Esophagus squamous epithelium (tissue), 5 donors: ENCODE measurements at regions not wholly inside any gene's neighbourhood (a gene's known extent, or its start where the extent isn't known, plus 50 kb on each side); places are given as distances from the start of the nearest gene placed in this dataset.

ENCODE experiments used
- DNase-seq: peaks from one replicate; lab custom pipeline; 2025; lab: John Stamatoyannopoulos, UW
- H3K27ac ChIP-seq, 4 donors: fragments of 200-600 bp; sonication (generic); one replicate each; pipeline ENCODE4 v1.5.1; 2016 to 2019; ENCODE audit warnings: mild to moderate bottlenecking in 1 of 4
- H3K27me3 ChIP-seq, 4 donors: fragments of 200-600 bp; sonication (generic); 1 replicate in 3 of 4; 2 replicates in 1 of 4; pipeline versions ENCODE4 v1.5.1 to v1.6.0; 2017 to 2021; ENCODE audit warnings: antibody characterized with exemption in 1 of 4
- H3K36me3 ChIP-seq, 3 donors: fragments of 200-600 bp; sonication (generic); one replicate each; pipeline ENCODE4 v1.5.1; 2016 to 2019
- H3K4me1 ChIP-seq, 3 donors: fragments of 200-600 bp; sonication (generic); one replicate each; pipeline ENCODE4 v1.5.1; 2017 to 2019
- H3K4me3 ChIP-seq, 4 donors: fragments of 200-600 bp; sonication (generic); 1 replicate in 3 of 4; 2 replicates in 1 of 4; pipeline ENCODE4 v1.5.1; 2016 to 2019; ENCODE audit warnings: mild to moderate bottlenecking in 2 of 4, moderate library complexity in 1 of 4
- H3K9me3 ChIP-seq, 3 donors: fragments of 200-600 bp; sonication (generic); one replicate each; pipeline ENCODE4 v1.5.1; 2016 to 2019
- CTCF ChIP-seq, 6 experiments: fragments of 450-650 bp in 4 of 6; fragments of 200-600 bp in 2 of 6; sonication (generic) in 2 of 6; IDR thresholded peaks; one replicate each; pipeline ENCODE4 v1.5.1; 2016 to 2019; ENCODE audit warnings: antibody characterized with exemption in 6 of 6, mild to moderate bottlenecking in 4 of 6, moderate library complexity in 4 of 6
- POLR2A ChIP-seq, 4 donors: fragments of 450-650 bp; IDR thresholded peaks; one replicate each; pipeline ENCODE4 v1.6.1; 2017; ENCODE audit warnings: antibody characterized with exemption in 4 of 4, mild to moderate bottlenecking in 4 of 4, moderate library complexity in 3 of 4
- WGBS, 2 donors: methylation state at CpG; one replicate each; pipeline ENCODE4 v1.1.5; 2018; 5-methylcytosine and 5-hydroxymethylcytosine counted together
- intact Hi-C: fragments of 100-400 bp; cut with DNase I; formaldehyde crosslinking; loops from one replicate; pipeline ENCODE4 v1.15.0; 2022
- donor health status: DM: yes; HTN: yes; CAD: no.

DNA sequence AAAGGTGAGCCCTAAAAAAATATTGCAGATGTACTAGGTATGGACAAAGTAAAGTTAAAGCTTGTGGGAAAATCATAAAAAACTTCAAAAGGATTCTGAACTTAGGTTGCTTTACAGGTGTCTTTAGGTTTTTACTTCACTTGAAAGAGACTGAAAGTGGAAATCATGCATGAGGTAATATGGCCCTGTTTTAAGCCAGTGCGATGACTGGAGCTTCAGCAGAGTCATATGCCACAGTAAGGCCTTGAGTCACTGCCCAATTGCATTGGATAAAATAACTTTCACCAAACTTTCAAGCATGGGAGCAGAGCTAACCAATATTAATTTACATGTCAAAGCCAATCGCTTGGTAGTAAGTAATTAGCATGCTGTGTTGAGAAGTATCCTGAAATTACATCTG, 63.9 kb upstream of the TMEM260 start:
- Histone ChIP-seq H3K36me3 (no peaks in the 10 kb centered on the region), H3K4me1 (no peaks in the 10 kb centered on the region), H3K27ac (no peak overlapping the region), H3K4me3 (no peak overlapping the region), H3K9me3 (no peaks in the 10 kb centered on the region), H3K27me3 (peaks cover 0 to 36% (median 0%) of the 10 kb centered on the region in 4 donors)
- intact Hi-C loops: no loop called here
- 62 to 86% methylated on average over 2 of the region's 2 CpGs for WGBS, 2 donors
- DNase-seq: no peak
- no peak for TF ChIP-seq POLR2A (IDR thresholded peaks at IDR 0.05)
- no peak for TF ChIP-seq CTCF (IDR thresholded peaks at IDR 0.05)

GRCh38 chr14:56522403-56522802, 57.2 kb upstream of the TMEM260 start:
- DNase-seq: no peak
- no peak overlapping the region for H3K27ac ChIP-seq
- no peaks in the 10 kb centered on the region for H3K4me1 ChIP-seq
- intact Hi-C loops: no loop called here
- TF ChIP-seq CTCF (IDR thresholded peaks at IDR 0.05) (no peak), POLR2A (IDR thresholded peaks at IDR 0.05) (no peak)
- H3K36me3 ChIP-seq: no peaks in the 10 kb centered on the region
- H3K27me3 ChIP-seq: peaks cover 0 to 56% (median 0%) of the 10 kb centered on the region in 4 donors
- no peak overlapping the region for H3K4me3 ChIP-seq
- H3K9me3 ChIP-seq: no peaks in the 10 kb centered on the region

- intact Hi-C loops: no loop called here
- TF ChIP-seq POLR2A (IDR thresholded peaks at IDR 0.05) (no peak), CTCF (IDR thresholded peaks at IDR 0.05) (no peak)
- WGBS, 2 donors: 25 to 33% methylated on average over 3 of the region's 3 CpGs
Measured at GRCh38 chr14:56524971-56525677, 54.5 kb upstream of the TMEM260 start.

DNA sequence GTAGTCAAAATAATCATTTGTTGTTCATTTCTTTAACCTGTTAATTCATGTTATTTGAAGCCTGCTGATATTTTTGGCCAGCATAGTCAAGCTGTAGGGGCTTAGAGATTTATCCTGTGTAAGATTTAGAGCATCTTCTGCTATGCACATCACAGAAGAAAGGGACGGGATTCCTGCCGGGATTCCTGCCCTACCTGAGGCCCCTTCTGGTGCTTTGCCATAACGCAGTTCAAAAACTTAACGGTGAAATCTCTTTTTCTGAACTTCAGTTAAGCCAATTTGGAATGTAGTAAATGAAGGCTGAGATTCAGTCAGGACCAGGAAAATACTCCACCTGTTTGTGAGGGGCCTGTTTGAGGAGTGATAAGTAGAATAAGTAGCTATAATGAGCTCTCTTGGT, 50.7 kb upstream of the TMEM260 start:
- Histone ChIP-seq H3K9me3 (no peaks in the 10 kb centered on the region), H3K27ac (no peak overlapping the region), H3K4me1 (no peaks in the 10 kb centered on the region), H3K27me3 (peaks cover 0 to 28% (median 0%) of the 10 kb centered on the region in 4 donors), H3K36me3 (no peaks in the 10 kb centered on the region), H3K4me3 (no peak overlapping the region)
- no peak for DNase-seq
- intact Hi-C loops: no loop called here
- TF ChIP-seq POLR2A (IDR thresholded peaks at IDR 0.05): no peak
- TF ChIP-seq CTCF (IDR thresholded peaks at IDR 0.05): no peak
- 52 to 55% methylated on average over 4 of the region's 4 CpGs for WGBS, 2 donors

More at GRCh38 chr14:56524971-56525677, 54.5 kb upstream of the TMEM260 start:
- DNase-seq: no peak
- H3K36me3 ChIP-seq: no peaks in the 10 kb centered on the region
- H3K4me1 ChIP-seq: no peaks in the 10 kb centered on the region
- no peaks in the 10 kb centered on the region for H3K9me3 ChIP-seq
- no peak overlapping the region for H3K27ac ChIP-seq
- H3K4me3 ChIP-seq: no peak overlapping the region
- peaks cover 0 to 38% (median 0%) of the 10 kb centered on the region in 4 donors for H3K27me3 ChIP-seq
